ENCODE measurements at regions not wholly inside any gene's neighbourhood (a gene's known extent, or its start where the extent isn't known, plus 50 kb on each side); places are given as distances from the start of the nearest gene placed in this dataset.
"Not testable (repeated sequence)": the region's sequence is repeated elsewhere in the genome, so short reads cannot be mapped to it uniquely, and the experiment has no call there.

- no CpG with 5 or more reads among the region's 91 CpGs for WGBS
- not testable (repeated sequence) for H3K36me3 ChIP-seq (ENCODE audit: control insufficient read depth in 4 of 4, insufficient read depth in 3 of 4, low read depth in 1 of 4, low read length in 3 of 4); DNase-seq (ENCODE audit: low spot score); H3K4me1 ChIP-seq (ENCODE audit: control insufficient read depth in 4 of 4, insufficient read depth in 4 of 4, low read length in 3 of 4); H3K27ac ChIP-seq (ENCODE audit: low read depth in 1 of 2, low read length in 2 of 2); H3K27me3 ChIP-seq (ENCODE audit: control insufficient read depth in 4 of 4, insufficient read depth in 4 of 4, low read length in 3 of 4); H3K4me3 ChIP-seq (ENCODE audit: low read depth in 1 of 3, low read length in 3 of 3); H3K9ac ChIP-seq (ENCODE audit: low read depth in 1 of 2, low read length in 2 of 2); H3K9me3 ChIP-seq (ENCODE audit: control insufficient read depth in 4 of 4, low read length in 3 of 4)
Measured at GRCh38 chrX:3881898-3882552, 168.6 kb upstream of the PRKX start.

DNA sequence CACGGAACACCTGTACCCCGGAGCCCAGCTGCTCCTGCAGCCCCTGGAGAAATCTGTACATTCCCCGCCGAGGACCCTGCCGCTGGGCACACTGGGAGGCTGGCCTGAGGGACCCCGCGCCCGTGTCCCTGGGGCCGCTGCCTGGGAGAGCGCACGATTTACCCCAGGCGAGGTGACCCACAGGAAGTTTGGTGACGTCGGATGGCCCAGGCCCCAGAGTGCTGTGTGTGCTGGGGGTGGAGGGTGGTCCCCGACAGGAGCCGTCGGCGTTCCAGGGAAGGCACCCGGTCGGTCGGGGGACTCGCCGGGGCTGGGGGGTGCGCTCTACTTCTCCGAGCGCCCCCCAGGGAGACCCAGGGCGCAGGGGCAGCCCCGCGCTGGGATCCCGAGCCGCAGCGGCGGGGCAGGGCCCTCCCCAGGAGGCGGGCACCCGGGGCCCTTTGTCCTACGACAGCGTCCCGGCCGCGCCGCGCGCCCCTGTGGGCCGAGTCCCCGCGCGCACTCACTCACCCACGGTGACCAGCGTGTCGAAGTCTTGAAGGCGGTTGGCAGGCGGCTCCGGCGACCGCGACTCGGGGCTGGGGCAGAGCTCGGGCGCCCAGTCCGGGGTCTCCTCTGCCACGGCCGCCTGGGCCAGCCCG is 167.9 kb upstream of the PRKX start:
- H3K9me3 ChIP-seq (ENCODE audit: control insufficient read depth in 4 of 4, low read length in 3 of 4); H3K27ac ChIP-seq (ENCODE audit: low read depth in 1 of 2, low read length in 2 of 2); H3K4me1 ChIP-seq (ENCODE audit: control insufficient read depth in 4 of 4, insufficient read depth in 4 of 4, low read length in 3 of 4); H3K9ac ChIP-seq (ENCODE audit: low read depth in 1 of 2, low read length in 2 of 2); DNase-seq (ENCODE audit: low spot score); H3K27me3 ChIP-seq (ENCODE audit: control insufficient read depth in 4 of 4, insufficient read depth in 4 of 4, low read length in 3 of 4); H3K4me3 ChIP-seq (ENCODE audit: low read depth in 1 of 3, low read length in 3 of 3); H3K36me3 ChIP-seq (ENCODE audit: control insufficient read depth in 4 of 4, insufficient read depth in 3 of 4, low read depth in 1 of 4, low read length in 3 of 4): not testable (repeated sequence)
- no CpG with 5 or more reads among the region's 63 CpGs for WGBS

- no CpG with 5 or more reads among the region's 28 CpGs for WGBS
- not testable (repeated sequence) for H3K9ac ChIP-seq (ENCODE audit: low read depth in 1 of 2, low read length in 2 of 2); H3K27me3 ChIP-seq (ENCODE audit: control insufficient read depth in 4 of 4, insufficient read depth in 4 of 4, low read length in 3 of 4)
Measured at GRCh38 chrX:3876393-3876792, 162.9 kb upstream of the PRKX start.

GRCh38 chrX:3875638-3876037 is 162.2 kb upstream of the PRKX start:
- H3K9me3 ChIP-seq (ENCODE audit: control insufficient read depth in 4 of 4, low read length in 3 of 4); H3K36me3 ChIP-seq (ENCODE audit: control insufficient read depth in 4 of 4, insufficient read depth in 3 of 4, low read depth in 1 of 4, low read length in 3 of 4); DNase-seq (ENCODE audit: low spot score); H3K27me3 ChIP-seq (ENCODE audit: control insufficient read depth in 4 of 4, insufficient read depth in 4 of 4, low read length in 3 of 4); H3K4me1 ChIP-seq (ENCODE audit: control insufficient read depth in 4 of 4, insufficient read depth in 4 of 4, low read length in 3 of 4); H3K9ac ChIP-seq (ENCODE audit: low read depth in 1 of 2, low read length in 2 of 2); H3K4me3 ChIP-seq (ENCODE audit: low read depth in 1 of 3, low read length in 3 of 3); H3K27ac ChIP-seq (ENCODE audit: low read depth in 1 of 2, low read length in 2 of 2): not testable (repeated sequence)
- no CpG with 5 or more reads among the region's 12 CpGs for WGBS

More at GRCh38 chrX:3876393-3876792, 162.9 kb upstream of the PRKX start:
- H3K9me3 ChIP-seq (ENCODE audit: control insufficient read depth in 4 of 4, low read length in 3 of 4); H3K4me3 ChIP-seq (ENCODE audit: low read depth in 1 of 3, low read length in 3 of 3); H3K27ac ChIP-seq (ENCODE audit: low read depth in 1 of 2, low read length in 2 of 2); DNase-seq (ENCODE audit: low spot score); H3K36me3 ChIP-seq (ENCODE audit: control insufficient read depth in 4 of 4, insufficient read depth in 3 of 4, low read depth in 1 of 4, low read length in 3 of 4); H3K4me1 ChIP-seq (ENCODE audit: control insufficient read depth in 4 of 4, insufficient read depth in 4 of 4, low read length in 3 of 4): not testable (repeated sequence)

- WGBS = 32% methylated on average over 6 of the region's 12 CpGs
- not testable (repeated sequence) for H3K9ac ChIP-seq (ENCODE audit: low read depth in 1 of 2, low read length in 2 of 2); H3K4me1 ChIP-seq (ENCODE audit: control insufficient read depth in 4 of 4, insufficient read depth in 4 of 4, low read length in 3 of 4); H3K36me3 ChIP-seq (ENCODE audit: control insufficient read depth in 4 of 4, insufficient read depth in 3 of 4, low read depth in 1 of 4, low read length in 3 of 4); H3K27me3 ChIP-seq (ENCODE audit: control insufficient read depth in 4 of 4, insufficient read depth in 4 of 4, low read length in 3 of 4); H3K4me3 ChIP-seq (ENCODE audit: low read depth in 1 of 3, low read length in 3 of 3); H3K9me3 ChIP-seq (ENCODE audit: control insufficient read depth in 4 of 4, low read length in 3 of 4); DNase-seq (ENCODE audit: low spot score)
- H3K27ac ChIP-seq (ENCODE audit: low read depth in 1 of 2, low read length in 2 of 2) = peak overlapping the region; percentile 20 to 37
- TF ChIP-seq HNF4A (conservative IDR thresholded peaks at IDR 0.05) (peak; percentile 32 to 58), SP1 (IDR thresholded peaks at IDR 0.05) (peak; percentile 52)
Measured at GRCh38 chrX:3872226-3872879, 158.9 kb upstream of the PRKX start.

DNA sequence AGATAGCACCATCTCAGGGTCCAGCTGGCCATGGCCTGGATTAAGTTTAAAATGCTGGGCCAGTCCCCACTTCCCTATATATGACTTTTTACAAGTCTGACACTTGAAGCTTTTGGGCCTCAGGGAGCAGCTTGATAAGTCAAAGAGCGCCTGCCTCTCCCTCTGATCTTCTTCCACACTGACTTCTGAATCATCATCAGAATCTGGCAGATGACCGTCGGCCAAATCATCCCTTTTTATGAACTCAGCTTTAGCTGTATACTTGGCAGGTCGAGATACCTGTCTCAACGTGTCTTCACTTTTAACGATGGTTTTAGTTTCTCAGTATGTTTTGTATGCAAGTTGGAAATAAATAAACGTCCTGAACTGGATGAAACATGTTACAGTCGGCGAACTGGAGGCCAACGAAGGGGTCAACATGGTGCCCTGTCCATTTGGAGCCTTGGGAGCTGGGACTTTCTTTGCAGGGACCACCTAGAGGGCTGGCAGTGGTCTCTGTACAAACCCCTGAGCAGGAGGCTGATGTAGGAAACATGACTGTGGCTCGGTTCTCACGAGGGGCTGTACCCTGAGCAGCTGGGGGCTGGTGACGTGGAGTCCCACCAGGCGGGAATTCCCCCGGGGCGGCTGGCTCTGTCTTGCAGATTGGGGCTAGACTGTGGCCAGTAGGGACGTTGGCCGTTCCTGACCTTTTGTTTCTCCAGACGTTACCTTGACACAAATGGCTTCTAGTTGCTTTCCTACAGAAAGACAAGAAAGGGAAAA is 153.8 kb upstream of the PRKX start:
- not testable (repeated sequence) for DNase-seq (ENCODE audit: low spot score); H3K4me3 ChIP-seq (ENCODE audit: low read depth in 1 of 3, low read length in 3 of 3); H3K9ac ChIP-seq (ENCODE audit: low read depth in 1 of 2, low read length in 2 of 2)

DNA sequence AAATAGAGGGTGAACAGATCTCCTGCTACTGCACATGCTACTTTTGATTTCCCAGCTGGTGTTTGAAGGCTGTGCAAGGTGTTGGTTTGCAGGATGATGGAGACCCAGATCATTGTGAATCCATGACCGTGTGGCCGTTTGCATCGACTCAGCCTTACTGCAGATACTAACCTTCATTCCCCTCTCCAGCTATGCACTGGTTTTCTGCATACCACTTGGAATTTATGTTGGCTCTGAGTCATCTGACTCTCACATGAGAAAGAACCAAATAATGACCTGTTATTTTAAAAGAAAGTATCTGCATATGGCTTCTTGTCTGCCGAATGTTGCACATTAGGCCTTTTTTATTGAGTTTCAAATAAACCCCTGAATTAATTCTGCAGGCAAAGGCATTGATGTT is 144.9 kb upstream of the PRKX start:
- not testable (repeated sequence) for H3K9ac ChIP-seq (ENCODE audit: low read depth in 1 of 2, low read length in 2 of 2); H3K36me3 ChIP-seq (ENCODE audit: control insufficient read depth in 4 of 4, insufficient read depth in 3 of 4, low read depth in 1 of 4, low read length in 3 of 4); H3K4me1 ChIP-seq (ENCODE audit: control insufficient read depth in 4 of 4, insufficient read depth in 4 of 4, low read length in 3 of 4); H3K27ac ChIP-seq (ENCODE audit: low read depth in 1 of 2, low read length in 2 of 2); H3K27me3 ChIP-seq (ENCODE audit: control insufficient read depth in 4 of 4, insufficient read depth in 4 of 4, low read length in 3 of 4); H3K9me3 ChIP-seq (ENCODE audit: control insufficient read depth in 4 of 4, low read length in 3 of 4); DNase-seq (ENCODE audit: low spot score); H3K4me3 ChIP-seq (ENCODE audit: low read depth in 1 of 3, low read length in 3 of 3)
- WGBS = no CpG with 5 or more reads among the region's 4 CpGs

More for the DNA sequence above, 153.8 kb upstream of the PRKX start:
- not testable (repeated sequence) for H3K36me3 ChIP-seq (ENCODE audit: control insufficient read depth in 4 of 4, insufficient read depth in 3 of 4, low read depth in 1 of 4, low read length in 3 of 4); H3K27ac ChIP-seq (ENCODE audit: low read depth in 1 of 2, low read length in 2 of 2); H3K9me3 ChIP-seq (ENCODE audit: control insufficient read depth in 4 of 4, low read length in 3 of 4); H3K4me1 ChIP-seq (ENCODE audit: control insufficient read depth in 4 of 4, insufficient read depth in 4 of 4, low read length in 3 of 4); H3K27me3 ChIP-seq (ENCODE audit: control insufficient read depth in 4 of 4, insufficient read depth in 4 of 4, low read length in 3 of 4)
- WGBS = 98% methylated on average over 10 of the region's 19 CpGs

Data from liver (tissue), 7 donors.